NCI-H345 (cell line): ENCODE measurements at regions not wholly inside any gene's neighbourhood (a gene's known extent, or its start where the extent isn't known, plus 50 kb on each side); places are given as distances from the start of the nearest gene placed in this dataset.

Experiments used
- DNase-seq: peaks from one replicate; lab custom pipeline; 2025; lab: John Stamatoyannopoulos, UW

DNA sequence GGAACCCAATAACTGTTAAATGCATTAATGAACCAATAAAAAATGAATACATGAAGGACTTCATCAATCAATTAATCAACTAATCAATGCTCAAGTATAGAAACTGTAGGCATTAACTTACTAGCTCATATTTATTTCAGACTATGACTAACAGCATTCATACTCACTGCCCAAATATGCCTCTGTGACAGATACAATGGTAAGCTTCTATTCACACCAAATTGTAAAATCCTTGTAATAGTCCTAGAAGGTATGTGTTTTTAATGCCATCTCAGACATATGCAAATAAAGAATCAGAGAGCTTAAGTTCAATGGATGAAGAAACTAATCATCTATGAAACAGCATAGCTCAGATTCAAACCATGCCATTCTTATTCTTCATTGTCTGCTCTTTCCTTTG is 1253.6 kb upstream of the TENM4 start:
- no peak for DNase-seq

DNA sequence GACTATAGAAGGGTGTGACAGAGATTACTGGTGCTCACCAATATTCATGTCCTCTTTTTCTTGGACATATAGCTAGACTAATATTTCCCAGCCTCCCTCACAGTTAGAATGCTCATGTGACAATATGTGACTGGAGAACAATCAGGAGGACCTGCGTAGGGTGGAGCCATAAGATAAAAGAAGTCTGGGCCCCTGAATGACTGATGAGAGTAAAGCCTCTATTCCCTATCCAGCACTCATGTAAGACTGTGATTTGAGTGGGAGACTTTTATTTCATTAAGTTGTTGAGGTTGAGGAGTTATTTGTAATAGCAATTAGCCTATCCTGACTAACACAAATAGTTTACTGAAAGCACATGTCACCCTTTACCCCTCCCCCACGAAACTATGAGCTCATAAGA is 1247.1 kb upstream of the TENM4 start:
- DNase-seq, result no peak

DNA sequence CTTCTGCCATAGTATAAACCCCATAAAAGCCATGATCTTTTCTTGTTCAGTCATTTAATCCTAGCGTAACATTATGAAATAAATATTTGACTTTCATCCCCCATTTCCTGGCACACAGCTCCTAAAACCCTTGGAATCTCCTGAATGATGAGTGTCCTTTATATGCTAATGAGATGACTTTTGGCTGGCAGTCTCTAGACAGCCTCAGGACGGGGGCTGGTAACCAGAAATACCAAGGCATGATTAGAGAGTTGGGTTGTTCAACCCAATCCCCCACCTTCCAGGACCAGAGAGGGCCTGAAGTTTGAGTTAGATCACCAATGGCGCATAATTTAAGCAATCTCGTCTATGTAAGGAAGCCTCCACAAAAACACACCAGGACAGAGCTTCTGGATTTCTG is 1246.1 kb upstream of the TENM4 start:
- no peak for DNase-seq

DNA sequence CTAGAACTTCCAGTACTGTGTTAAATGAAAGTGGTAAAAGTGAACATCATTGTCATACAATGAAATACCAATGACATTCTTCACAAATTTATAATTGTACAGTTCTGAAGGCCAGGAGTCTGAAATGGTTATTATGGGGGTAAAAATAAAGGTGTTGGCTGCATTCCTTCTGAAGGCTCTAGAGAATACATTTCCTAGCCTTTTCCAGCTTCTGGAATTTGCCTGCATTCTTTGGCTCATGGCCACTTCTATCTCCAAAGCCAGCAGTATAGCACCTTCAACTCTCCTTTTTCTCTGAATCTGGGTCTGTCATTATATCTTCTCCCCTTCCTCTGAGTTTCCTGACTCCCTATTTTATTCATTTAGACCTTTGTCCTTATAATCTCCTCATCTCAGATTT is 1232.7 kb upstream of the TENM4 start:
- no peak for DNase-seq

DNA sequence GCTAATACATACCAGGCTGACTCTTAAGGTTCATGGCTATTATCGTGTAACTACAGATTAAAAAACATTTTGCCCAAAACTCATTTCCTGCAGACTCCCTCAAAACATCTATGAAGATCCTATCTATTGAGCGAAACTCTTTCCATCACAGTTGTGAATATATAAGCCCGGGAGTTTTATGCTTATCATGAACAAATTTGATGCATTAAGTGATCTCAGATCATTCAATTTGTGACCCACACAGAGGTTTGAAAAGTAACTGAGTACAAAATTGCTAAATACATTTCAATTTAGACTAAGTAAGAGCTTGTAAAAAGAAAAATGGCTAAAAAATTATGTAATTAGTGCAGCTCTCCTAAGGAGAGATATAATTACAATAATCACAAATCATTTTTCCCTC is 1228.8 kb upstream of the TENM4 start:
- DNase-seq, result no peak

DNA sequence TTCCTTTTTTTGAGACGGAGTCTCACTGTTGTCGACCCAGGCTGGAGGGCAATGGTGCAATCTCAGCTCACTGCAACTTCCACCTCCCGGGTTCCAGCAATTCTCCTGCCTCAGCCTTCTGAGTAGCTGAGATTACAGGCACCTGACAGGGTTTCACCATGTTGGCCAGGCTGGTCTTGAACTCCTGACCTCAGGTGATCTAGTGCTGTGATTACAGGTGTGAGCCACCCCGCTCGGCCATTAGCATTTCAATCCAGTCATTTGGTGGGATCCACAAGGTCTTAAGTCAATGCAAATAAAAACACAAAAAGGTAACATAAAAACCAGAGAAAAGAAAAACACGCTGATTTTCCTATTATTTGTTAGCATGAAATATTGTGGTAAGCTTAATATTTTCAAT is 1227.2 kb upstream of the TENM4 start:
- no peak for DNase-seq

DNA sequence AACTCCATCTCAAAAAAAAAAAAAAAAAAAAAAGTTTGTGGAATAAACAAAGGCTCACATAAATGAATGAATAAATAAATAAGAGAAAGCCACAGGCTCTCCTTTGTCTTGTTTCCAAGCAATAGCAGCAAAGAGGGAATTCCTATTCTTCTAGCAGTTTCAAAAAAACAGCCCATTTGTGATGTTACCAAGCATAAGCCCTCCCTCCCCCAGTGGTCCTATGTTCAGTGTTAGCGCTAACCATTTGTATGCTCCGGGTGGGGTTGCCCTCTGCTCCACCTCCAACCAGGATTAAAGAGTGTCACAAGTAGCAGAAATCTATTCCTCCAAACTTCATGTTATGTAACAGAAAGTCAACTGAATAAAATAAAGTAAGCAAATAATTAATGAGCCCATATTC is 1215.0 kb upstream of the TENM4 start:
- DNase-seq, result no peak

DNA sequence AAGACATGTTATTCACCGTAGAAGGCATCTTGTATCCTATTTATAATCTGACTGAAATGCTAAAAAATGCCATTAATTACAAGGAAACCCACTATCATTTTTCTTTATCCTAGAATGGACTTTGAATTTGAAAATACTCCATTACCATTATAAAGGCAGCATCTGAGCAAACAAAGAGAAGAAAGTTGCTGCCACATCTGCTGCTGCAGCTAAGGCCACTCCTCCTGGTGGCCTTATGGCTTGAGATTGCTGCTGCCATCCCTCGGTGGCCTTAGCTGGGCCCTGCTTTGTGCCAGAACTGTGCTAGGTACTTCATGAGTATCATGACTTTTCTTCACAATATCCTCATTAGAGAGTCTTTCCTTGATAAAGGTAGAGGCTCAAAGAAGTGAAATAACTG is 1210.1 kb upstream of the TENM4 start:
- no peak for DNase-seq

DNA sequence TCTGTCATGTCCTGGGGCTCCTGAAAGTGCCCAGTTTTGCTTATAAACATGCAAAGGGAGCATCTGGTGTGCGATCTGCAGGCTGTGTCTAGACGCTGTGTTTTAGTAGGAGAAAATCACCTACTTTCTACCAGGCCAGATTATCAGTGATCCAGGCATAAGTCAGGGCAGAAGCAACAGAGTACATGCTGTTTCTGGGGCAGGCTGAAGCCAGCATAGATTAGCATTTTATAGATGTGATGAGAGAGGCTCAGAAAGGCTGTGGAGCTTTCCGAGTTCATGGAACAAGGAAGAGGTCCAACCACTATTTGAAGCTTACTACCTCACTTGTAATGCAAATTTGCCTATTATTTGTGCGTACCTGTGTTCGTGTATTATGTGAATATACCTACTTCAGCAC is 1208.4 kb upstream of the TENM4 start:
- DNase-seq, result no peak

DNA sequence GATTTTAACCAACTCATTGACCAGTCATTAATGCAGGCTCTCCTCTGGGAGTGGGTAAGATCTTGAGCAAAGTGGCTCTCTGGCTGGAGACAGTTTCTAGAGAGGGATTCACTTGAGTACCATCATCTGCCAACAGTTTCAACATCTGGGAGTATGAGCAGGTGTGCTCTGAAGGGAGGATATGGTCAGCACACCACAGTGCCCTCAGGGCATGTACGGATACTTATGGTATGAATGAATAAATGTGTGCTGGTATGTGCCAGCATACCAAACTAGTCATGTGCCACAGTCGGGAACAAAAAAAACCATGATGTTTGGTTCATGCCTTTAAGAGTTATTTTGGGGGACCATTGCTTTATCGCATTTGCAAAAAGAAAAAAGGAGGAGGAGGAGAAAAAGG is 1197.5 kb upstream of the TENM4 start:
- no peak for DNase-seq

DNA sequence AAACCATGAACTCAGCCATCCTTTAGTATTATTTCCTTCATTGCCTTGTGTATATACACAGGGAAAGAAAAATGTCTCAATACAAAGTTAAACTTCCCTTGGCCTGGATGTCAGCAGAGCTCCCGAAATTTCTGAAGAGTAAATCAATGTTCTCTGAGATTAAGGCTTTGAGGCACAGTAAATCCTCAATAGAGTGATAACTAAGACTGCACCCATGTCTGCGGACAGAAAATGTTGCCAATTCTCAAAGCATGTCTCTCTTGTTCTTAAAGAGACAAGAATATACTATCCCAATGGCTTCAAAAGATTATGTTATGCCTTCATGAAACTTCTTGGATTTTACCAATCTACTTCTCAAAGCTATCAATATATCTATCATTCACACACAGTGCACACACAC is 1196.7 kb upstream of the TENM4 start:
- DNase-seq, result no peak

DNA sequence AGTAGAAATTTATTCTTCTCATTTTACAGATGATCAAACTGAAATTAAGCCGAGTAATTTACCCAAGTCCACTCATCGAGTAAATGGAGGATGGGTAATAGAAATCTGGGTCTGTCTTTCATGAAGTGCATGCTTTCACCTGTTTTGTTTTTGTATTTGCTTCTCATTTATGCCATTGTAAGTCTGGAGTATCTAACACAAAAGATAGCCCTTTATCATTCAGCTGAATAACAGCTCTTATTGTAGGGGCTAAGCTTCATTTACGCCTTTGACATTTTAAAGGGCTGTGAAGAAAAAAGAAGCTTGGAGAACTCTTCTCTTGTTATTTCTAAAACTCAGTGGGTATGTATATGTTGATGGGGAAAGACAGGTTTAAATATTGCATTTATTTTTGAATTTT is 1196.2 kb upstream of the TENM4 start:
- DNase-seq, result peak; percentile 52

DNA sequence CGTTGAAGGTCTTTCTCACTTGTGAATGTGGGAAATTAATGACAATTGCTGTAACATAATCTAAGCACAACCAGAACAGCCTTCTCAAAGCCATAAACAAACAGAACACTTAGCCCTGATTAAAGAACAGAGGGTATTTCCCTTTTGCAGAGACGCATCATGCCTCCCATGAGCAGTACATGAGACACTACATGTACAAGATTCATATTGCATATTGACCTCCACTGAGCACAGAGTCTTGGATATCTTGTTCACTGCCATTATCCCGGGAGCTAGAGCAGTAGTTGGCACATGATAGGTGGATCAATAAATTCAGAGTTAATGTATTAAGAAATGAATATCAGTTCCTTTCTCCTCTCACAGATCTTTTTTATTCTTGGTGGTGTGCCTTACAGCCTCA is 1194.3 kb upstream of the TENM4 start:
- no peak for DNase-seq

DNA sequence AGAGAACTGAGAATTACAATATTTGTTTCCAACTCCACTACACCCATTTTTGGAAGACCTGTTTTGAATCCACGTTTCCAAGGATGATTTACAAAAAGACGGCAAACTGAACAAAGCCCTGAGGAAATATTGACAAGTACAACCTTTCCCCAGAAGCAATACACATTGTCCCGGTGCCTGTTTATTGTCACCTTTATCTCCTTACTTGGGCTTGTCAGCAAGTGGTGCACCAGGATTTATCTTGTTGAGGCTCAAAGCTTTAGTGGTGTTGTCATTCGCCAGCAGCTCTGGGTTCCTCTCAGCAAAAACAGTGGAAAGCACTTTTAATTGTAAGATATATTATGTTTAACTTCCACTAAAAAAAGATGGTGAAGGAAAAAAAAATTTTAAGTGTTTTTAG is 1191.9 kb upstream of the TENM4 start:
- DNase-seq, result no peak

DNA sequence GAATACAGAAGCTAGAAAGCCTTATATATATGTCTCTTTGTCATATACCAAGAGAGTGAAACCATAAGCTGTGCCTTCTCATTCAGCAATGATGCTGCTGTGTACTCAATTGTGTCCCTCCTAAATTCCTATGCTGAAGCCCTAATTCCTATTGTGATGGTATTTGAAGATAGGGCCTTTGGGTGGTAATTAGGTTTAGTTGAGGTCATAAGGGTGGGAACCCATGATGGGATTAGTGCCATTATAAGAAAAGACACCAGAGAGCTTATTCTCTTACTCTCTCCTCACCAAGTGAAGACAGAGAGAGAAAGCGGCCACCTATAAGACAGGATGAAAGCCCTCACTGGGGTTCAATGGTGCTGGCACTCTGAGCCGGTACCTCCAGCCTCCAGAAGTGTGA is 1191.3 kb upstream of the TENM4 start:
- no peak for DNase-seq

DNA sequence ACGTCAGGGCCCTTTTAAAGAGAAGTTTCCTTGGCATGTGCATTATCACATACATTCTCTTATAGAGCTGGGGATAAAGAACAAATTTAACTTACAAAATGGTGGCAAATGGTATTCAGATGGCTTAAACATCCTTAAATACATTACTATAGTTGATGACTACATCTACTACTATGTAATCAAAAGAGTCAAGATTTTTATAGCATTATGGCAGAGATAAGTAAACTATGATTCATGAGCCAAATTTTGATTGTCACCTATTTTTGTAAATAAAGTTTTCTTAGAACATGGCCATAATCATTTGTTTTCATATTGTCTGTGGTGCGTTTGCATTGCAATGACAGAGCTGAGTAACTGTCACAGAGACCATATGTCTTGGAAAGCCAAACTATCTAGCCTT is 1188.6 kb upstream of the TENM4 start:
- no peak for DNase-seq

DNA sequence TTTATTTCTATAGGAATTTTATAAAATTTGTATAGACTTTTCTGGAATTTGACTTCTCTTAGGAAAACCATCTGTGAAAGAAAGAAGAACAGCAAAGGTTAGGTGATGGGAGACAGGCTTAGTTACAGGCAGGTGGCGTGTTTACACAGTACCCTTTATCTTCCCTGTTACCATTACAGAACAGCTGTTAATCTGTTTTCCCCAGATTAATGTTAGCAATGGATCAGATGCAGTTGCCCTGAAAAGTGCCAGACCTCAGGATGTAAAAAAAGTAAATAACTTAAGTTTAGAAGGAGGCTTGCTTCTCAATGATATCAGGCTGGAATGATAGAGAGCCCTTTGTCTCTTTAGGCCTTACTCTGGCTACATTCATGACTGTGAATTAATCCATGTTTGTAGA is 1186.5 kb upstream of the TENM4 start:
- DNase-seq, result no peak

DNA sequence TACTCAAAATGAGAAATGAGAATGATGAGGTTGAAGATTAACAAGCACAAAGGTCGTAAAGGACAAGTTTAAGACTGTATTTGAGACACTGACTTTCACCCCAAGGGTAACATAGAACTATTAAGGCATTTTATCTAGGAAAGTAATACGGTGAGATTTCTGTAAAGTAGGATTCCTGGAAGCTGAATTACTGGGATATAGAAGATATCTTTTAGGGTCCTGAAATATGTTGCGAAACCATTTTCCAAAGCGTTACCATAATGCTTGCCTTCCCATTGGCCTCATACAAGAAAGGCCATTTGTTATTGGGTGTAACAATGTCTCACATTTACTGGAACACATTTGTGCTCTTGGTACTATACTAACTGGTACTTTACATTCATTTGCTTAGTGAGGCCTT is 1185.9 kb upstream of the TENM4 start:
- no peak for DNase-seq

DNA sequence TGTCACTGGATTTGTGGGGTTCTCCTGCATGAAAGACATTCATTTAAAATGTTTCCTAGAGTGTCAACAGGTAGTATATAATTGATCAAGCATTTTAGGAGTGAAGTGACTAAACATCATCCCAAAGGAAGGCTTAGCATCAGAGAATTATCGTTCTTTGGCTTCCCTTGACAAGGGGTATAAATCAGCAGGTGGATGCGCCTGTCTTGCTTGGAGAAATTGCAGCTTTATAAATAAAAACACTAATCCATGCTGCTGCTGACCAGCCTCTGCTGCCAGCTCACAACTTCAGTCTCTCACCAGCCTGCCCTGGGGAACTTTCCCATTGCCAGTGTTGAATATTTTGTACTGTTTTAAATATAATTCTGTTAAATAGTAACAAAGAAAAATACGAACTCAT is 1184.7 kb upstream of the TENM4 start:
- DNase-seq, result no peak

DNA sequence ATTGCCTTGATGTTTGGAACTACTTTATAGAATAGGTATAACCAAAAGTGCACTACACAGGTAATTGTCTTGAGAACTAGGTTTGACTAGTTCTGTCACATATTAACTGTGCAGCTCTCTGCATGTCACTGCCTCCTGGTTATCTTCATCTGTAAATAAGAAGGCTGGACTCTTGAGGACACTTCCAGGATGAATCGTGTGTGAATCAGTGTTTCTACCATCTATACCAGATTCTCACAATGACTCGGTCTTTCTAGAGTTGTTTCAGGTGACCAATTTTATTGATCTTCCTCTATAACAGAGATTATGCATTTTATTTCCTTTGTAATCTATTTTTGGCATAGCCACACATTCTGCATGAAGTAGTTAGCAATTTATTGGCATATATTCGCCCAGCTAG is 1181.0 kb upstream of the TENM4 start:
- no peak for DNase-seq

DNA sequence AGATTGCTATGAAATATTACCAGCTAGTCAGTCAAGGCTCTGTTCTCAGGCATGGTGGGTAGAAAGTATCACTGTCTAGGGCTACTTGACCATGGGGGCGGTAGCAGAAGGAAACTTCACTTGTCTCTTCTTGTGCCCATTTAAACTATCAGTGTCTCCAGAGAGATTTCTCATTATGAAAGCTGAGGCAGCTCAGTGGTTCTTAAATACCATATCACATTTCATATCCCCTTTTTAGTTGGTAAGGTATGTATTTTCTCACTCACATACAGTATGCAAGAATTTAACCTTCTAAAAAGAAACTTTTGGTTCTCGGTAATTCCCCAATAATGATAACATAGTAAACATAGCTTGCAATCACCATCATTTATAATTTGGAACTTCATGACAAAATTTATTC is 1180.0 kb upstream of the TENM4 start:
- no peak for DNase-seq

DNA sequence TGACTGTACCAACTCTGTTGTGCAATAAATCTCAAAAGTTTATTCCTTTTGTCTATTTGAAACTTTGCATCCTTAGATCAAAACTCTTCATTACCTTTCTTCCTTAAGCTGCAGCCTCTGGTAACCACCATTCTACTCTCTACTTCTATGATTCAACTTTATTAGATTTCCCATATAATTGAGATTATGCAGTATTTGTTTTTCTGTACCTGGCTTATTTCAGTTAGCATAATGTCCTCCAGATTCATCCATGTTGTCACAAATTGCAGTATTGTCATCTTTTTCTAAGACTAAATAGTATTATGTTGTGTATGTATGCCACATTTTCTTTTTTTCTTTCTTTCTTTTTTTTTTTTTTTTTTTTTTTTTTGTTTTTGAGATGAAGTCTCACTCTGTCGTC is 1176.3 kb upstream of the TENM4 start:
- no peak for DNase-seq

DNA sequence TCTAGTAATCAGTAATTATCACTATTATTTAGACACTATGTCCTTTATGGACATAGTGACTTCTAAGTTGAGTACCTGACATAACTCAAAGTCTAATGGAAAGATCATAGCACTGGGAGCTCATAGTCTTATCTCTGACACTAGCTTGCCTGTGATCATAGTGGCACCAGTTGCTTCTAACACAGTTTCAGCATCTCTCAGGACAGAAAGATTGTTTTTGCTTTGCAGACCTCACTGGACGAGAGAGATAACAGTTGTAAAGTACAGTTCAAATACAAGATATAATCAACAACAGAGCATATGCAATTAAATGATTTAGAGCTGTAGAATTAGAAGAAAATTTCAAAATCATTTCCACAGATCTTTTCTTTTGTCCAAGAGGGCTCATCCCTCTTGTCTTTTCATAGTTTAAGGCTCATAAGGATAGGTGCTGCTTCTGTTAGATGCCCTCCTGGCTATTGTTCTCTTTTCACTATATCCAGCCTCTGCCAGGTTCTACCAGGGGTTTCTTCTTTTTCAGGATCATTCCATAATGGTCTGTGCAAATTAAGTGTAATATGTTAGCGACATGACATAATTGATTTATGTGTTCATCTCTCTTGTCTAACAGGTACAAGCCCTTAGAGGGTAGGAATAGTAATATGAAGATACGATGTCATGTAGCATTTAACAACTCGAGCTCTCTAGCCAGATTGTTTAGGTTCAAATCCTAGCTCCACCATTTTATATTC is 1175.4 kb upstream of the TENM4 start:
- DNase-seq, result no peak

DNA sequence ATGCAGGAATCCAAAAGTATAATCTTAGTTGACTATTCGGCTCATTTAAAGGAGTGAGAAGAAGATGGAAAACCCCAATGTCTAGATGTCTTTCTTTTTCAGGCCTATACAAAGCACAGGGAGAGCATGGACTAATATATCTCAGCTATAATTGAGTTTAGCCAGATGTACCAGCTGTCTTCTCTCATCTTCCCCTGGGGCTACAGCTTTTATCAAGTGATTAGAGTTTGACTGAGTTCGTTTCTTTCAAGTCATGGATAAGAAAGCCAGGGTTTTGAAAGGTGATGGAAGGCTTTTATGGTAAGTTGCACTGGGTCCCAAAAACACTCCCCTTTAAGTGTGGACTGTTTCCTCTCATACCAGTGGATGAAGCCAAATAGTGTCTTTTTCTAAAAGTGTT is 1172.8 kb upstream of the TENM4 start:
- no peak for DNase-seq

DNA sequence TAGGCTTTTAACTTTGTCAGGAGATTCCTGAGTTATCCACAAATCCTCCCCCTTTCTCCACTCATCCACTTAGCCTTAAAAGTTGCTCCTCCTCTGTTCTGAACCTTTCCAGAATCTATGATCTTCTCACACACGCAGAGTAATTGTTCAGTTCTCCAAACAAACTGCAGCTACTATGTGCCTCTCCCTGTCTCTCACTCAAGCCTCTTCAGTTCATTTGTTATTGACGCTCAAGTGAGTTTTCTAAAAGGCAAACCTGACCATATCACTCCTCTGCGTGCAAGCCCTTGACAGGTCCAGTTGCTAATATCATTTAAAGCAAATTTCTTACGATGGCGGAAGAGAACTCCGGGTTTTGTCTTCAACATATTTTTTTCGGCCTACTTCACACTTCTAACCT is 1169.7 kb upstream of the TENM4 start:
- no peak for DNase-seq
